ENCODE measurements at regions not wholly inside any gene's neighbourhood (a gene's known extent, or its start where the extent isn't known, plus 50 kb on each side); places are given as distances from the start of the nearest gene placed in this dataset.

GRCh38 chr3:89762405-89762804, 655.0 kb downstream of the EPHA3 start:
- no peak for TF ChIP-seq CTCF (IDR thresholded peaks at IDR 0.05)
- no peak for TF ChIP-seq POLR2A (IDR thresholded peaks at IDR 0.05)
